ENCODE measurements at regions not wholly inside any gene's neighbourhood (a gene's known extent, or its start where the extent isn't known, plus 50 kb on each side); places are given as distances from the start of the nearest gene placed in this dataset.

DNA sequence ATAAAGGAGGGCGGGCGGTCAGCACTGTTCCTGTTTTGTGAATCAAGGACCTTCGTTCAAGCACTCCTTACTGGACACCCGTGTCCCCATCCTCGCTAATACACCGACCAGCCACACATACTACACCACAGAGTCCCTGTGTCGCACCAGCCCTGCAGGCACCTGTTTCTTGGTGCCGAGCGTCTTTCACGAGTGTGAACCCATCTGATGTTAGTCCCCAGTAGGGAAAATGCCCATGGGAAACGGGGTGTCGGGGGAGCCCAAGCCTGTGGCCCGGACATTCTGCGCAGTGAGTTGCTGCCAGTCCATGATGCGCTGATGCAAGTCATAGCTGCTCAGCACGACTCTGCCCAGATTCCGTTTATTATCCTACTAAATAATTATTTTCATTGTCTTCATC, 74.7 kb downstream of the TTLL2 start:
- Histone ChIP-seq H3K36me3 (ENCODE audit: low read depth) (no peaks in the 10 kb centered on the region), H3K4me2 (no peak overlapping the region), H3K9me3 (ENCODE audit: insufficient read depth, low read depth) (no peaks in the 10 kb centered on the region), H3K27ac (no peak overlapping the region), H4K20me1 (ENCODE audit: insufficient read depth) (no peaks in the 10 kb centered on the region), H3F3A (ENCODE audit: insufficient read depth, low read depth) (no peaks in the 10 kb centered on the region), H2AFZ (no peak overlapping the region), H3K4me3 (no peak overlapping the region), H3K9me2 (ENCODE audit: insufficient read depth) (no peaks in the 10 kb centered on the region), H3K4me1 (replicated peaks; ENCODE audit: insufficient read depth) (no peaks in the 10 kb centered on the region), H3K79me2 (ENCODE audit: low read depth) (no peaks in the 10 kb centered on the region), H3K27me3 (ENCODE audit: insufficient read depth, low read depth) (peaks cover 97% of the 10 kb centered on the region)
- no peak for TF ChIP-seq EZH2 (IDR thresholded peaks at IDR 0.05; ENCODE audit: low read depth)
- TF ChIP-seq CTCF (conservative IDR thresholded peaks at IDR 0.05): no peak
- ChIA-PET CTCF (no interaction called here), POLR2A (ENCODE audit: unreplicated experiment) (no interaction called here)
- no TSS peak for BruUV-seq (replicated peaks)
- intact Hi-C loops (cut with micrococcal nuclease; ENCODE audit: unreplicated experiment): no loop called here
- DNase-seq: no peak

GRCh38 chr6:167400482-167401138, 75.7 kb downstream of the TTLL2 start:
- Histone ChIP-seq H3K27me3 (ENCODE audit: insufficient read depth, low read depth) (peaks cover 97% of the 10 kb centered on the region), H2AFZ (no peak overlapping the region), H3K27ac (no peak overlapping the region), H3K79me2 (ENCODE audit: low read depth) (no peaks in the 10 kb centered on the region), H3K9me2 (ENCODE audit: insufficient read depth) (no peaks in the 10 kb centered on the region), H4K20me1 (ENCODE audit: insufficient read depth) (no peaks in the 10 kb centered on the region), H3K4me3 (no peak overlapping the region), H3F3A (ENCODE audit: insufficient read depth, low read depth) (no peaks in the 10 kb centered on the region), H3K4me2 (no peak overlapping the region), H3K4me1 (replicated peaks; ENCODE audit: insufficient read depth) (no peaks in the 10 kb centered on the region), H3K36me3 (ENCODE audit: low read depth) (no peaks in the 10 kb centered on the region), H3K9me3 (ENCODE audit: insufficient read depth, low read depth) (no peaks in the 10 kb centered on the region)
- no peak for TF ChIP-seq CTCF (conservative IDR thresholded peaks at IDR 0.05)
- no peak for TF ChIP-seq EZH2 (IDR thresholded peaks at IDR 0.05; ENCODE audit: low read depth)
- POLR2A ChIA-PET (ENCODE audit: unreplicated experiment): no interaction called here
- intact Hi-C loops (cut with micrococcal nuclease; ENCODE audit: unreplicated experiment): no loop called here
- BruUV-seq (replicated peaks): no TSS peak
- CTCF ChIA-PET: no interaction called here
- DNase-seq: no peak

GRCh38 chr6:167401525-167402194, 76.8 kb downstream of the TTLL2 start:
- H3K4me3 ChIP-seq: no peak overlapping the region
- no peaks in the 10 kb centered on the region for H3K4me1 ChIP-seq (replicated peaks; ENCODE audit: insufficient read depth)
- ChIA-PET CTCF (no interaction called here), POLR2A (ENCODE audit: unreplicated experiment) (no interaction called here)
- H3K4me2 ChIP-seq: no peak overlapping the region
- intact Hi-C loops (cut with micrococcal nuclease; ENCODE audit: unreplicated experiment): no loop called here
- no peak overlapping the region for H3K27ac ChIP-seq
- no peaks in the 10 kb centered on the region for H3K79me2 ChIP-seq (ENCODE audit: low read depth)
- no peaks in the 10 kb centered on the region for H4K20me1 ChIP-seq (ENCODE audit: insufficient read depth)
- no peaks in the 10 kb centered on the region for H3K36me3 ChIP-seq (ENCODE audit: low read depth)
- no peak overlapping the region for H2AFZ ChIP-seq
- H3K9me3 ChIP-seq (ENCODE audit: insufficient read depth, low read depth): no peaks in the 10 kb centered on the region
- H3K27me3 ChIP-seq (ENCODE audit: insufficient read depth, low read depth): peaks cover 97% of the 10 kb centered on the region
- TF ChIP-seq CTCF (conservative IDR thresholded peaks at IDR 0.05) (no peak), EZH2 (IDR thresholded peaks at IDR 0.05; ENCODE audit: low read depth) (no peak)
- H3F3A ChIP-seq (ENCODE audit: insufficient read depth, low read depth): no peaks in the 10 kb centered on the region
- no TSS peak for BruUV-seq (replicated peaks)
- H3K9me2 ChIP-seq (ENCODE audit: insufficient read depth): no peaks in the 10 kb centered on the region
- no peak for DNase-seq

All from PC-9 (cell line).